Forelimb muscle (tissue), 1 donor: ENCODE measurements at regions not wholly inside any gene's neighbourhood (a gene's known extent, or its start where the extent isn't known, plus 50 kb on each side); places are given as distances from the start of the nearest gene placed in this dataset.

ENCODE experiments used
- DNase-seq: peaks from one replicate; pipeline ENCODE4 v3.0.0-alpha.2; 2013; ENCODE audit warnings: low read depth

- DNase-seq = no peak
These were observed 59.1 kb upstream of the PPP1R3C start for GRCh38 chr10:91691981-91692380.

- no peak for DNase-seq
These were observed 58.3 kb upstream of the PPP1R3C start for GRCh38 chr10:91690996-91691676.

GRCh38 chr10:91690412-91690811, 57.5 kb upstream of the PPP1R3C start:
- DNase-seq = no peak

- no peak for DNase-seq
These were observed 56.9 kb upstream of the PPP1R3C start for GRCh38 chr10:91689731-91690168.

- no peak for DNase-seq
These were observed 52.0 kb upstream of the PPP1R3C start for GRCh38 chr10:91684841-91685240.

- DNase-seq = no peak
These were observed 51.1 kb upstream of the PPP1R3C start for GRCh38 chr10:91683975-91684374.

- DNase-seq = no peak
These were observed 50.0 kb upstream of the PPP1R3C start for GRCh38 chr10:91682912-91683311.
